H9 (cell line): ENCODE measurements at regions not wholly inside any gene's neighbourhood (a gene's known extent, or its start where the extent isn't known, plus 50 kb on each side); places are given as distances from the start of the nearest gene placed in this dataset.

Experiments
- DNase-seq: peaks from one replicate; pipeline ENCODE4 v3.0.0-alpha.2; 2017
- H2AFZ ChIP-seq: one replicate; pipeline ENCODE4 v1.6.1; 2013; ENCODE audit warnings: mild to moderate bottlenecking, low read length, control low read depth, moderate library complexity
- H2AK5ac ChIP-seq: 2 replicates; pipeline ENCODE4 v1.6.1; 2013; ENCODE audit warnings: low read length, control low read depth, mixed read lengths; ENCODE audit not compliant: insufficient read length
- H2BK120ac ChIP-seq: one replicate; pipeline ENCODE4 v1.6.1; 2013; ENCODE audit warnings: low read depth, mild to moderate bottlenecking, low read length, control low read depth, inconsistent platforms; ENCODE audit not compliant: poor library complexity, severe bottlenecking
- H2BK12ac ChIP-seq: 2 replicates; pipeline ENCODE4 v1.6.1; 2013; ENCODE audit warnings: low read length, control low read depth, mixed read lengths, low read depth; ENCODE audit not compliant: insufficient read length
- H2BK15ac ChIP-seq: 2 replicates; pipeline ENCODE4 v1.6.1; 2013; ENCODE audit warnings: low read depth, low read length, control low read depth
- H2BK20ac ChIP-seq: one replicate; pipeline ENCODE4 v1.6.1; 2013; ENCODE audit warnings: low read depth, mild to moderate bottlenecking, low read length, control low read depth, inconsistent platforms; ENCODE audit not compliant: poor library complexity, severe bottlenecking
- H2BK5ac ChIP-seq: 2 replicates; pipeline ENCODE4 v1.6.1; 2013; ENCODE audit warnings: low read length, control low read depth, mixed read lengths; ENCODE audit not compliant: insufficient read length
- H3K14ac ChIP-seq: 2 replicates; pipeline ENCODE4 v1.6.1; 2013; ENCODE audit warnings: low read length, control low read depth; ENCODE audit not compliant: insufficient read depth
- H3K18ac ChIP-seq: 2 replicates; pipeline ENCODE4 v1.6.1; 2013; ENCODE audit warnings: low read depth, mild to moderate bottlenecking, mixed read lengths, low read length, control low read depth; ENCODE audit not compliant: insufficient read length
- H3K23ac ChIP-seq: 2 replicates; pipeline ENCODE4 v1.6.1; 2013; ENCODE audit warnings: low read length, control low read depth, mixed read lengths, low read depth; ENCODE audit not compliant: insufficient read length
- H3K23me2 ChIP-seq: 2 replicates; pipeline ENCODE4 v1.6.1; 2013; ENCODE audit warnings: low read depth, mild to moderate bottlenecking, mixed read lengths, low read length, control low read depth; ENCODE audit not compliant: insufficient read length, poor library complexity, severe bottlenecking
- H3K27ac ChIP-seq: 2 replicates; pipeline ENCODE4 v1.5.1; 2013; ENCODE audit warnings: low read length, control low read depth, mixed read lengths, low read depth; ENCODE audit not compliant: insufficient read length
- H3K27me3 ChIP-seq: 2 replicates; pipeline ENCODE4 v1.6.1; 2013; ENCODE audit warnings: low read length, control low read depth, inconsistent platforms; ENCODE audit not compliant: insufficient read depth
- H3K4ac ChIP-seq: 2 replicates; pipeline ENCODE4 v1.6.1; 2013; ENCODE audit warnings: low read depth, mild to moderate bottlenecking, control low read depth, inconsistent platforms, low read length, moderate library complexity
- H3K4me1 ChIP-seq: 2 replicates; pipeline ENCODE4 v1.6.1; 2013; ENCODE audit warnings: low read length, control low read depth, inconsistent platforms; ENCODE audit not compliant: insufficient read depth
- H3K4me2 ChIP-seq: 2 replicates; pipeline ENCODE4 v1.6.1; 2013; ENCODE audit warnings: low read length, control low read depth, mixed read lengths; ENCODE audit not compliant: insufficient read length, insufficient read depth
- H3K56ac ChIP-seq: 2 replicates; pipeline ENCODE4 v1.6.1; 2013; ENCODE audit warnings: low read depth, mild to moderate bottlenecking, mixed read lengths, low read length, control low read depth; ENCODE audit not compliant: insufficient read length
- H3K79me1 ChIP-seq: 2 replicates; pipeline ENCODE4 v1.6.1; 2013; ENCODE audit warnings: low read depth, mild to moderate bottlenecking, moderate library complexity, low read length, control low read depth, inconsistent platforms; ENCODE audit not compliant: insufficient read depth, poor library complexity, severe bottlenecking
- H3K79me2 ChIP-seq: 2 replicates; pipeline ENCODE4 v1.6.1; 2013; ENCODE audit warnings: low read length, control low read depth, inconsistent platforms; ENCODE audit not compliant: insufficient read depth
- H3K9ac ChIP-seq: 2 replicates; pipeline ENCODE4 v1.6.1; 2013; ENCODE audit warnings: low read length, control low read depth, mixed read lengths; ENCODE audit not compliant: insufficient read length; ENCODE audit errors: extremely low read depth
- H3K9me3 ChIP-seq: one replicate; pipeline ENCODE4 v1.6.1; 2013; ENCODE audit warnings: low read depth, low read length, inconsistent platforms; ENCODE audit not compliant: control insufficient read depth
- H3T11ph ChIP-seq: one replicate; pipeline ENCODE4 v1.6.1; 2013; ENCODE audit warnings: mild to moderate bottlenecking, low read length, control low read depth, inconsistent platforms
- H4K20me1 ChIP-seq: one replicate; pipeline ENCODE4 v1.6.1; 2013; ENCODE audit not compliant: control insufficient read depth, insufficient read length, insufficient read depth
- H4K5ac ChIP-seq: 2 replicates; pipeline ENCODE4 v1.6.1; 2013; ENCODE audit warnings: low read depth, mild to moderate bottlenecking, mixed read lengths, low read length, control low read depth; ENCODE audit not compliant: insufficient read length
- H4K8ac ChIP-seq: replicated peaks from 2 replicates; pipeline ENCODE4 v1.6.1; 2013; ENCODE audit warnings: low read length, control low read depth, mixed read lengths, low read depth; ENCODE audit not compliant: insufficient read length
- H4K91ac ChIP-seq: 2 replicates; pipeline ENCODE4 v1.6.1; 2013; ENCODE audit warnings: low read depth, mild to moderate bottlenecking, moderate library complexity, mixed read lengths, low read length, control low read depth; ENCODE audit not compliant: insufficient read length
- H3K27ac Mint-ChIP-seq, 3 experiments: 2 replicates in 2 of 3; 3 replicates in 1 of 3; pipeline ENCODE4 v1.8.0; 2020 to 2021; ENCODE audit warnings: mixed read lengths in 3 of 3, mild to moderate bottlenecking in 1 of 3, moderate library complexity in 1 of 3
- H3K27me3 Mint-ChIP-seq: 2 replicates; pipeline ENCODE4 v1.8.0; 2021; ENCODE audit warnings: low read depth, mild to moderate bottlenecking, moderate library complexity, mixed read lengths
- H3K36me3 Mint-ChIP-seq, 3 experiments: 2 replicates in 2 of 3; 3 replicates in 1 of 3; pipeline ENCODE4 v1.8.0; 2020 to 2021; ENCODE audit warnings: low read depth in 3 of 3, mixed read lengths in 3 of 3; ENCODE audit not compliant: insufficient read depth in 1 of 3
- H3K4me1 Mint-ChIP-seq, 2 experiments: 2 replicates each; pipeline ENCODE4 v1.8.0; 2020; ENCODE audit warnings: mixed read lengths in 2 of 2
- H3K4me3 Mint-ChIP-seq, 2 experiments: 2 replicates in 1 of 2; 3 replicates in 1 of 2; pipeline ENCODE4 v1.8.0; 2020 to 2021; ENCODE audit warnings: mild to moderate bottlenecking in 2 of 2, mixed read lengths in 2 of 2, moderate library complexity in 1 of 2
- H3K9me3 Mint-ChIP-seq, 2 experiments: 2 replicates in 1 of 2; 3 replicates in 1 of 2; pipeline ENCODE4 v1.8.0; 2020; ENCODE audit warnings: mild to moderate bottlenecking in 2 of 2, mixed read lengths in 2 of 2, moderate library complexity in 1 of 2
- CTCF ChIP-seq: fragments of 200-600 bp; sonication (generic); conservative IDR thresholded peaks from 3 replicates; pipeline ENCODE4 v1.8.0; 2021; ENCODE audit warnings: antibody characterized with exemption, mild to moderate bottlenecking
- WGBS: extraction: QIAGEN DNeasy Blood & Tissue Kit; methylation state at CpG from one replicate; pipeline ENCODE4 v1.1.7; 2013; ENCODE audit warnings: missing lambda C conversion rate, low lambda C conversion rate, mixed read lengths; ENCODE audit not compliant: insufficient read length; ENCODE audit errors: extremely low coverage; 5-methylcytosine and 5-hydroxymethylcytosine counted together

- Histone ChIP-seq H4K91ac (no peak overlapping the region), H3K9me3 (no peaks in the 10 kb centered on the region), H3K56ac (no peak overlapping the region), H3K18ac (no peak overlapping the region), H4K20me1 (no peaks in the 10 kb centered on the region), H3K27ac (no peak overlapping the region), H3K79me1 (no peaks in the 10 kb centered on the region), H2BK5ac (no peak overlapping the region), H3K4me2 (no peak overlapping the region), H3T11ph (no peak overlapping the region), H3K4ac (no peak overlapping the region), H3K79me2 (no peaks in the 10 kb centered on the region), H3K23ac (no peak overlapping the region), H4K8ac (no peak overlapping the region), H2AK5ac (no peak overlapping the region), H3K14ac (no peak overlapping the region), H3K27me3 (no peaks in the 10 kb centered on the region), H2BK20ac (no peak overlapping the region), H2BK12ac (no peak overlapping the region), H3K4me1 (no peaks in the 10 kb centered on the region), H2AFZ (no peak overlapping the region), H2BK15ac (no peak overlapping the region), H3K23me2 (no peaks in the 10 kb centered on the region), H3K9ac (no peak overlapping the region), H4K5ac (no peak overlapping the region), H2BK120ac (no peak overlapping the region)
- no CpG with 5 or more reads among the region's 8 CpGs for WGBS
- Mint-ChIP-seq H3K36me3 (no peaks in the 10 kb centered on the region; a peak in 1 of 7 replicates), H3K27me3 (no peaks in the 10 kb centered on the region; the same call in none of the 2 replicates), H3K27ac (0 out of 7 replicates have a peak overlapping the region, but pooled peaks of 1 of the 3 experiments have one; percentile 39), H3K4me1 (peaks cover 29 to 30% of the 10 kb centered on the region in 2 experiments), H3K9me3 (no peaks in the 10 kb centered on the region; a peak in 2 of 5 replicates), H3K4me3 (no peak overlapping the region)
- DNase-seq: no peak
- TF ChIP-seq CTCF: no peak
These were observed 179.6 kb upstream of the RBPJ start for GRCh38 chr4:26141051-26141721.
